ENCODE measurements at regions not wholly inside any gene's neighbourhood (a gene's known extent, or its start where the extent isn't known, plus 50 kb on each side); places are given as distances from the start of the nearest gene placed in this dataset.
A peak's percentile ranks its signal among the peaks of the same experiment; 100 is the strongest.

DNA sequence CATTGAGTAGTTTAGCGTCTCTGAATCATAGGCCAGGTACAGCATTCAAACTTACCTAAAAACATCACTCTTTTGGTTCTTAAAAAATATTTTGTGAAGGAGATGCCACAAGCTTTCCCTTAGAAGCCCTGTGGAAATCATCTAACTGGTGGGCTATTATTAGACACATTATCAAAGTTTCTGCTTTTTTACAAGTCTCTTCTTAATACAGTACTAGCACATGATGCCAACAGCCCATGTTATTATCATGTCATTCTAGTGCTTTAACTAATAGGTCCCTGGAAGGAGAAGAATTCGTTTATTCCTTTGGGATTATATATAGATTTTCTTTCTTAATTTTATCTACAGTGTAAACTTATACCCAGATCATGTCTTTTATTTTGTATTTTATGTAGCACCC, 146.0 kb upstream of the PTPRK start (continued):
- no peak for TF ChIP-seq BHLHE40 (IDR thresholded peaks at IDR 0.05; ENCODE audit: borderline replicate concordance in 1 of 2, low read depth in 2 of 2, low read length in 1 of 2)
- no peak for TF ChIP-seq ETV6 (conservative IDR thresholded peaks at IDR 0.05 in 1 of 2, IDR thresholded peaks at IDR 0.05 in 1 of 2; ENCODE audit: borderline replicate concordance in 1 of 2, low read depth in 1 of 2)
- TF ChIP-seq LARP7 (IDR thresholded peaks at IDR 0.05): no peak
- TF ChIP-seq BRCA1 (IDR thresholded peaks at IDR 0.05; ENCODE audit: low read depth, low read length): no peak
- no peak for TF ChIP-seq RB1 (IDR thresholded peaks at IDR 0.05; ENCODE audit: borderline replicate concordance)
- TF ChIP-seq POLR2AphosphoS2 (IDR thresholded peaks at IDR 0.05; ENCODE audit: low read depth, low read length): no peak

DNA sequence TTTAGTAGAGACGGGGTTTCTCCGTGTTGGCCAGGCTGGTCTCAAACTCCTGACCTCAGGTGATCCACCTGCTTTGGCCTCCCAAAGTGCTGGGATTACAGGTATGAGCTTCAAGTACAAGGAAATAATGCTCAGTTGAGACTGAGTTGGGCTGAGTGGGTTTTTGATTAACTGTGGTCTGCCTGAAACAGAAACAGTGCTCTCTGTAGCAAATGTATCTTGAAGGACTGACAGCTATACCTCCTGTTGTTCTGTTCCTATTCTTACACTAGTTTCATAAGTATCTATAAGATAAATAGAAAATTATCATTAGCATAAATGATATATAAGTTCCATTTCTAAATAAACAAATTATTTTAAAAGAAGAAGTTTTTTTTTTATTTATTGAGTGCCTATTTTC, 142.8 kb upstream of the PTPRK start:
- DNase-seq (ENCODE audit: low read depth, low spot score): no peak
- H2AFZ ChIP-seq (ENCODE audit: control insufficient read depth, low read depth, low read length): no peak overlapping the region
- FAIRE-seq: no peak
- peak; percentile 80 for ATAC-seq
- no peaks in the 10 kb centered on the region for H3K36me3 ChIP-seq (ENCODE audit: control insufficient read depth in 2 of 2, insufficient read depth in 2 of 2, low read length in 1 of 2)
- H3K27me3 ChIP-seq (replicated peaks in 1 of 2; ENCODE audit: control insufficient read depth in 2 of 2, insufficient read depth in 2 of 2, low read length in 1 of 2): no peaks in the 10 kb centered on the region
- H4K20me1 ChIP-seq (ENCODE audit: control insufficient read depth, insufficient read depth): no peaks in the 10 kb centered on the region
- H3K4me3 ChIP-seq: no peak overlapping the region
- no peaks in the 10 kb centered on the region for H3K9me3 ChIP-seq (replicated peaks; ENCODE audit: control insufficient read depth, insufficient read depth, low read length)
- intact Hi-C loops (cut with micrococcal nuclease; ENCODE audit: unreplicated experiment): no loop called here
- no peaks in the 10 kb centered on the region for H3K79me2 ChIP-seq (ENCODE audit: control insufficient read depth, insufficient read depth, low read length)
- H3K27ac ChIP-seq (ENCODE audit: control insufficient read depth, insufficient read depth): no peak overlapping the region
- WGBS (ENCODE audit: insufficient coverage, insufficient replicate concordance, low lambda C conversion rate, missing lambda C conversion rate): 0% methylated on average over 2 of the region's 2 CpGs
- BruUV-seq (replicated peaks): no TSS peak
- TF ChIP-seq, protein P1, sequence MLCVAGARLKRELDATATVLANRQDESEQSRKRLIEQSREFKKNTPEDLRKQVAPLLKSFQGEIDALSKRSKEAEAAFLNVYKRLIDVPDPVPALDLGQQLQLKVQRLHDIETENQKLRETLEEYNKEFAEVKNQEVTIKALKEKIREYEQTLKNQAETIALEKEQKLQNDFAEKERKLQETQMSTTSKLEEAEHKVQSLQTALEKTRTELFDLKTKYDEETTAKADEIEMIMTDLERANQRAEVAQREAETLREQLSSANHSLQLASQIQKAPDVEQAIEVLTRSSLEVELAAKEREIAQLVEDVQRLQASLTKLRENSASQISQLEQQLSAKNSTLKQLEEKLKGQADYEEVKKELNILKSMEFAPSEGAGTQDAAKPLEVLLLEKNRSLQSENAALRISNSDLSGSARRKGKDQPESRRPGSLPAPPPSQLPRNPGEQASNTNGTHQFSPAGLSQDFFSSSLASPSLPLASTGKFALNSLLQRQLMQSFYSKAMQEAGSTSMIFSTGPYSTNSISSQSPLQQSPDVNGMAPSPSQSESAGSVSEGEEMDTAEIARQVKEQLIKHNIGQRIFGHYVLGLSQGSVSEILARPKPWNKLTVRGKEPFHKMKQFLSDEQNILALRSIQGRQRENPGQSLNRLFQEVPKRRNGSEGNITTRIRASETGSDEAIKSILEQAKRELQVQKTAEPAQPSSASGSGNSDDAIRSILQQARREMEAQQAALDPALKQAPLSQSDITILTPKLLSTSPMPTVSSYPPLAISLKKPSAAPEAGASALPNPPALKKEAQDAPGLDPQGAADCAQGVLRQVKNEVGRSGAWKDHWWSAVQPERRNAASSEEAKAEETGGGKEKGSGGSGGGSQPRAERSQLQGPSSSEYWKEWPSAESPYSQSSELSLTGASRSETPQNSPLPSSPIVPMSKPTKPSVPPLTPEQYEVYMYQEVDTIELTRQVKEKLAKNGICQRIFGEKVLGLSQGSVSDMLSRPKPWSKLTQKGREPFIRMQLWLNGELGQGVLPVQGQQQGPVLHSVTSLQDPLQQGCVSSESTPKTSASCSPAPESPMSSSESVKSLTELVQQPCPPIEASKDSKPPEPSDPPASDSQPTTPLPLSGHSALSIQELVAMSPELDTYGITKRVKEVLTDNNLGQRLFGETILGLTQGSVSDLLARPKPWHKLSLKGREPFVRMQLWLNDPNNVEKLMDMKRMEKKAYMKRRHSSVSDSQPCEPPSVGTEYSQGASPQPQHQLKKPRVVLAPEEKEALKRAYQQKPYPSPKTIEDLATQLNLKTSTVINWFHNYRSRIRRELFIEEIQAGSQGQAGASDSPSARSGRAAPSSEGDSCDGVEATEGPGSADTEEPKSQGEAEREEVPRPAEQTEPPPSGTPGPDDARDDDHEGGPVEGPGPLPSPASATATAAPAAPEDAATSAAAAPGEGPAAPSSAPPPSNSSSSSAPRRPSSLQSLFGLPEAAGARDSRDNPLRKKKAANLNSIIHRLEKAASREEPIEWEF (IDR thresholded peaks at IDR 0.05; ENCODE audit: insufficient replicate concordance, low read depth, low read length): no peak
- TF ChIP-seq, protein P2, sequence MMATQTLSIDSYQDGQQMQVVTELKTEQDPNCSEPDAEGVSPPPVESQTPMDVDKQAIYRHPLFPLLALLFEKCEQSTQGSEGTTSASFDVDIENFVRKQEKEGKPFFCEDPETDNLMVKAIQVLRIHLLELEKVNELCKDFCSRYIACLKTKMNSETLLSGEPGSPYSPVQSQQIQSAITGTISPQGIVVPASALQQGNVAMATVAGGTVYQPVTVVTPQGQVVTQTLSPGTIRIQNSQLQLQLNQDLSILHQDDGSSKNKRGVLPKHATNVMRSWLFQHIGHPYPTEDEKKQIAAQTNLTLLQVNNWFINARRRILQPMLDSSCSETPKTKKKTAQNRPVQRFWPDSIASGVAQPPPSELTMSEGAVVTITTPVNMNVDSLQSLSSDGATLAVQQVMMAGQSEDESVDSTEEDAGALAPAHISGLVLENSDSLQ (IDR thresholded peaks at IDR 0.05): 0 out of 2 replicates have a peak, but pooled peaks have one; percentile 13
- no peak for TF ChIP-seq CHD1 (IDR thresholded peaks at IDR 0.05; ENCODE audit: low read depth, low read length)
- no peak overlapping the region for H3K4me2 ChIP-seq (ENCODE audit: control insufficient read depth, insufficient read depth)
- ChIA-PET SMC1A (ENCODE audit: uncharacterized antibody, unreplicated experiment) (interaction anchor here (1.5 kb wide), 1 partner anchor 19 kb away, joined by 3 read pairs; no protein-coding TSS in a partner anchor), RAD21 (ENCODE audit: unreplicated experiment) (no interaction called here), CTCF (no interaction called here), POLR2A (no interaction called here)
- no peaks in the 10 kb centered on the region for H3K4me1 ChIP-seq (ENCODE audit: control insufficient read depth, insufficient read depth, low read length)
- H3K9ac ChIP-seq (ENCODE audit: control insufficient read depth, insufficient read depth, low read length): no peak overlapping the region
- in situ Hi-C loops (cut with MboI): no loop called here

Data from GM12878 (cell line).